ENCODE measurements at regions not wholly inside any gene's neighbourhood (a gene's known extent, or its start where the extent isn't known, plus 50 kb on each side); places are given as distances from the start of the nearest gene placed in this dataset.

- Mint-ChIP-seq H3K4me3 (no peak overlapping the region), H3K4me1 (no peaks in the 10 kb centered on the region), H3K27ac (no peak overlapping the region), H3K36me3 (ENCODE audit: low read depth) (no peaks in the 10 kb centered on the region), H3K9me3 (peaks cover 8% of the 10 kb centered on the region), H3K27me3 (no peaks in the 10 kb centered on the region)
- DNase-seq, result no peak
- intact Hi-C loops (cut with micrococcal nuclease), result no loop called here
These were observed 265.7 kb upstream of the PCDH7 start for GRCh38 chr4:30454504-30454903.

- intact Hi-C loops (cut with micrococcal nuclease), result no loop called here
- Mint-ChIP-seq H3K27ac (no peak overlapping the region), H3K36me3 (ENCODE audit: low read depth) (no peaks in the 10 kb centered on the region), H3K27me3 (no peaks in the 10 kb centered on the region), H3K9me3 (peaks cover 15% of the 10 kb centered on the region), H3K4me1 (no peaks in the 10 kb centered on the region), H3K4me3 (no peak overlapping the region)
- DNase-seq, result no peak
These were observed 263.5 kb upstream of the PCDH7 start for GRCh38 chr4:30456716-30457115.

- Mint-ChIP-seq H3K27me3 (no peaks in the 10 kb centered on the region), H3K4me3 (no peak overlapping the region), H3K36me3 (ENCODE audit: low read depth) (no peaks in the 10 kb centered on the region)
These were observed 259.4 kb upstream of the PCDH7 start for GRCh38 chr4:30460818-30461217.

GRCh38 chr4:30461218-30461617 lies 259.0 kb upstream of the PCDH7 start:
- Mint-ChIP-seq H3K4me1 (no peaks in the 10 kb centered on the region), H3K36me3 (ENCODE audit: low read depth) (no peaks in the 10 kb centered on the region), H3K9me3 (peaks cover 10% of the 10 kb centered on the region), H3K27ac (no peak overlapping the region), H3K4me3 (no peak overlapping the region), H3K27me3 (no peaks in the 10 kb centered on the region)
- intact Hi-C loops (cut with micrococcal nuclease), result no loop called here
- DNase-seq, result no peak

More at GRCh38 chr4:30460818-30461217, 259.4 kb upstream of the PCDH7 start:
- intact Hi-C loops (cut with micrococcal nuclease), result no loop called here
- DNase-seq, result no peak
- H3K4me1 Mint-ChIP-seq, result no peaks in the 10 kb centered on the region
- peaks cover 10% of the 10 kb centered on the region for H3K9me3 Mint-ChIP-seq
- H3K27ac Mint-ChIP-seq, result no peak overlapping the region

GRCh38 chr4:30462445-30463090 lies 257.6 kb upstream of the PCDH7 start:
- Mint-ChIP-seq H3K9me3 (peaks cover 7% of the 10 kb centered on the region), H3K27me3 (no peaks in the 10 kb centered on the region), H3K27ac (no peak overlapping the region), H3K36me3 (ENCODE audit: low read depth) (no peaks in the 10 kb centered on the region), H3K4me1 (no peaks in the 10 kb centered on the region), H3K4me3 (no peak overlapping the region)
- no peak for DNase-seq
- intact Hi-C loops (cut with micrococcal nuclease), result no loop called here

- intact Hi-C loops (cut with micrococcal nuclease), result no loop called here
- Mint-ChIP-seq H3K4me1 (no peaks in the 10 kb centered on the region), H3K27ac (no peak overlapping the region), H3K27me3 (no peaks in the 10 kb centered on the region), H3K36me3 (ENCODE audit: low read depth) (no peaks in the 10 kb centered on the region), H3K9me3 (no peaks in the 10 kb centered on the region), H3K4me3 (no peak overlapping the region)
- no peak for DNase-seq
These were observed 248.3 kb upstream of the PCDH7 start for GRCh38 chr4:30471861-30472260.

- Mint-ChIP-seq H3K36me3 (ENCODE audit: low read depth) (no peaks in the 10 kb centered on the region), H3K4me3 (no peak overlapping the region), H3K4me1 (no peaks in the 10 kb centered on the region), H3K27ac (no peak overlapping the region), H3K27me3 (no peaks in the 10 kb centered on the region), H3K9me3 (no peaks in the 10 kb centered on the region)
- no peak for DNase-seq
- intact Hi-C loops (cut with micrococcal nuclease), result no loop called here
These were observed 246.9 kb upstream of the PCDH7 start for GRCh38 chr4:30473225-30473624.

- no peak overlapping the region for H3K4me3 Mint-ChIP-seq
- DNase-seq, result no peak
- intact Hi-C loops (cut with micrococcal nuclease), result no loop called here
- H3K36me3 Mint-ChIP-seq (ENCODE audit: low read depth), result no peaks in the 10 kb centered on the region
- H3K9me3 Mint-ChIP-seq, result peaks cover 8% of the 10 kb centered on the region
- no peak overlapping the region for H3K27ac Mint-ChIP-seq
- no peaks in the 10 kb centered on the region for H3K4me1 Mint-ChIP-seq
- H3K27me3 Mint-ChIP-seq, result no peaks in the 10 kb centered on the region
These were observed 224.9 kb upstream of the PCDH7 start for GRCh38 chr4:30495251-30495650.

GRCh38 chr4:30495651-30496310 lies 224.4 kb upstream of the PCDH7 start:
- intact Hi-C loops (cut with micrococcal nuclease), result no loop called here
- Mint-ChIP-seq H3K27me3 (no peaks in the 10 kb centered on the region), H3K4me3 (no peak overlapping the region), H3K36me3 (ENCODE audit: low read depth) (no peaks in the 10 kb centered on the region), H3K27ac (no peak overlapping the region), H3K9me3 (peaks cover 4% of the 10 kb centered on the region), H3K4me1 (no peaks in the 10 kb centered on the region)
- no peak for DNase-seq

GRCh38 chr4:30511751-30512150 lies 208.4 kb upstream of the PCDH7 start:
- H3K4me3 Mint-ChIP-seq, result no peak overlapping the region
- H3K27ac Mint-ChIP-seq, result no peak overlapping the region
- no peaks in the 10 kb centered on the region for H3K27me3 Mint-ChIP-seq
- H3K4me1 Mint-ChIP-seq, result no peaks in the 10 kb centered on the region
- intact Hi-C loops (cut with micrococcal nuclease), result no loop called here
- no peaks in the 10 kb centered on the region for H3K36me3 Mint-ChIP-seq (ENCODE audit: low read depth)
- peaks cover 3% of the 10 kb centered on the region for H3K9me3 Mint-ChIP-seq
- no peak for DNase-seq

- DNase-seq, result no peak
- intact Hi-C loops (cut with micrococcal nuclease), result no loop called here
- Mint-ChIP-seq H3K4me3 (no peak overlapping the region), H3K27me3 (no peaks in the 10 kb centered on the region), H3K4me1 (no peaks in the 10 kb centered on the region), H3K36me3 (ENCODE audit: low read depth) (no peaks in the 10 kb centered on the region), H3K9me3 (peaks cover 4% of the 10 kb centered on the region), H3K27ac (no peak overlapping the region)
These were observed 202.0 kb upstream of the PCDH7 start for GRCh38 chr4:30518211-30518610.

GRCh38 chr4:30525662-30526315 lies 194.4 kb upstream of the PCDH7 start:
- peaks cover 3% of the 10 kb centered on the region for H3K9me3 Mint-ChIP-seq
- no peaks in the 10 kb centered on the region for H3K27me3 Mint-ChIP-seq
- no peak overlapping the region for H3K27ac Mint-ChIP-seq

GRCh38 chr4:30535255-30535654 lies 184.9 kb upstream of the PCDH7 start:
- no peak for DNase-seq
- Mint-ChIP-seq H3K9me3 (peaks cover 14% of the 10 kb centered on the region), H3K27me3 (no peaks in the 10 kb centered on the region), H3K4me3 (no peak overlapping the region), H3K27ac (no peak overlapping the region), H3K36me3 (ENCODE audit: low read depth) (no peaks in the 10 kb centered on the region), H3K4me1 (no peaks in the 10 kb centered on the region)
- intact Hi-C loops (cut with micrococcal nuclease), result no loop called here

More at GRCh38 chr4:30525662-30526315, 194.4 kb upstream of the PCDH7 start:
- Mint-ChIP-seq H3K4me1 (no peaks in the 10 kb centered on the region), H3K36me3 (ENCODE audit: low read depth) (no peaks in the 10 kb centered on the region), H3K4me3 (no peak overlapping the region)
- DNase-seq, result no peak
- intact Hi-C loops (cut with micrococcal nuclease), result no loop called here

- DNase-seq, result no peak
- Mint-ChIP-seq H3K27me3 (no peaks in the 10 kb centered on the region), H3K36me3 (ENCODE audit: low read depth) (no peaks in the 10 kb centered on the region), H3K9me3 (peaks cover 14% of the 10 kb centered on the region), H3K4me1 (no peaks in the 10 kb centered on the region), H3K4me3 (no peak overlapping the region), H3K27ac (no peak overlapping the region)
- intact Hi-C loops (cut with micrococcal nuclease), result no loop called here
These were observed 183.9 kb upstream of the PCDH7 start for GRCh38 chr4:30536231-30536630.

Measured in activated CD4-positive, alpha-beta T cell treated with anti-CD3 and anti-CD28 coated beads, Interleukin-2, amount 10 ng/mL, durations not matched to agents 24 days and 14 days (primary cell).